Stimulated activated CD4-positive, alpha-beta T cell treated with anti-CD3 and anti-CD28 coated beads, Interleukin-12 subunit alpha, Interleukin-12 subunit beta, amount 100 ng/mL, for 4 hours (primary cell): ENCODE measurements at regions not wholly inside any gene's neighbourhood (a gene's known extent, or its start where the extent isn't known, plus 50 kb on each side); places are given as distances from the start of the nearest gene placed in this dataset.
"Not testable (repeated sequence)": the region's sequence is repeated elsewhere in the genome, so short reads cannot be mapped to it uniquely, and the experiment has no call there.

Experiments
- DNase-seq: peaks from one replicate; pipeline ENCODE4 v3.0.0-alpha.2; 2020

- DNase-seq = no peak
These were observed 483.0 kb downstream of the TMEM114 start for GRCh38 chr16:8107296-8107695.

- no peak for DNase-seq
These were observed 486.5 kb downstream of the TMEM114 start for GRCh38 chr16:8103649-8104289.

GRCh38 chr16:8099586-8099985, 490.7 kb downstream of the TMEM114 start:
- DNase-seq = no peak

- DNase-seq = no peak
These were observed 491.3 kb downstream of the TMEM114 start for GRCh38 chr16:8098947-8099512.

- no peak for DNase-seq
These were observed 494.1 kb downstream of the TMEM114 start for GRCh38 chr16:8096211-8096610.

- DNase-seq = no peak
These were observed 495.6 kb downstream of the TMEM114 start for GRCh38 chr16:8094696-8095095.

GRCh38 chr16:8088820-8089338, 501.4 kb downstream of the TMEM114 start:
- DNase-seq = no peak

- DNase-seq = no peak
These were observed 502.6 kb downstream of the TMEM114 start for GRCh38 chr16:8087597-8088289.

- DNase-seq = no peak
These were observed 503.2 kb downstream of the TMEM114 start for GRCh38 chr16:8087146-8087545.

GRCh38 chr16:8084882-8085281, 505.4 kb downstream of the TMEM114 start:
- no peak for DNase-seq

- no peak for DNase-seq
These were observed 506.0 kb downstream of the TMEM114 start for GRCh38 chr16:8084302-8084701.

GRCh38 chr16:8083560-8083959, 506.8 kb downstream of the TMEM114 start:
- DNase-seq = no peak

- DNase-seq = no peak
These were observed 509.5 kb downstream of the TMEM114 start for GRCh38 chr16:8080817-8081216.

- no peak for DNase-seq
These were observed 515.0 kb downstream of the TMEM114 start for GRCh38 chr16:8075271-8075670.

- DNase-seq = no peak
These were observed 519.8 kb downstream of the TMEM114 start for GRCh38 chr16:8070506-8070905.

GRCh38 chr16:8068225-8068624, 522.1 kb downstream of the TMEM114 start:
- not testable (repeated sequence) for DNase-seq

- no peak for DNase-seq
These were observed 527.2 kb downstream of the TMEM114 start for GRCh38 chr16:8063159-8063558.

GRCh38 chr16:8062677-8063076, 527.6 kb downstream of the TMEM114 start:
- no peak for DNase-seq

- no peak for DNase-seq
These were observed 534.5 kb downstream of the TMEM114 start for GRCh38 chr16:8055761-8056160.

- DNase-seq = no peak
These were observed 536.9 kb downstream of the TMEM114 start for GRCh38 chr16:8053437-8053836.

- DNase-seq = no peak
These were observed 541.9 kb downstream of the TMEM114 start for GRCh38 chr16:8048433-8048832.

- DNase-seq = no peak
These were observed 542.6 kb downstream of the TMEM114 start for GRCh38 chr16:8047736-8048135.

- DNase-seq = no peak
These were observed 545.5 kb downstream of the TMEM114 start for GRCh38 chr16:8044796-8045195.

- DNase-seq = no peak
These were observed 557.9 kb downstream of the TMEM114 start for GRCh38 chr16:8032406-8032805.
